Nephron (organoid): ENCODE measurements at regions not wholly inside any gene's neighbourhood (a gene's known extent, or its start where the extent isn't known, plus 50 kb on each side); places are given as distances from the start of the nearest gene placed in this dataset.
"Not testable (repeated sequence)": the region's sequence is repeated elsewhere in the genome, so short reads cannot be mapped to it uniquely, and the experiment has no call there.

Experiments
- H3K27ac Mint-ChIP-seq, 3 experiments: 2 replicates each; pipeline ENCODE4 v1.8.0; 2020; ENCODE audit warnings: mixed read lengths in 3 of 3, mild to moderate bottlenecking in 2 of 3, moderate library complexity in 1 of 3
- H3K27me3 Mint-ChIP-seq: 2 replicates; pipeline ENCODE4 v1.8.0; 2021; ENCODE audit warnings: low read depth, mild to moderate bottlenecking, moderate library complexity, mixed read lengths
- H3K36me3 Mint-ChIP-seq: 2 replicates; pipeline ENCODE4 v1.8.0; 2020; ENCODE audit warnings: low read depth, mixed read lengths
- H3K4me1 Mint-ChIP-seq: 2 replicates; pipeline ENCODE4 v1.8.0; 2020; ENCODE audit warnings: mixed read lengths
- H3K4me3 Mint-ChIP-seq, 3 experiments: 2 replicates each; pipeline ENCODE4 v1.8.0; 2020; ENCODE audit warnings: mild to moderate bottlenecking in 3 of 3, mixed read lengths in 3 of 3, moderate library complexity in 2 of 3
- H3K9me3 Mint-ChIP-seq: 2 replicates; pipeline ENCODE4 v1.8.0; 2020; ENCODE audit warnings: mixed read lengths
- CTCF ChIP-seq, 3 experiments: fragments of 200-600 bp; sonication (generic); IDR thresholded peaks; one replicate each; pipeline ENCODE4 v1.5.0; 2021; ENCODE audit warnings: antibody characterized with exemption in 3 of 3; ENCODE audit not compliant: unreplicated experiment in 3 of 3

- TF ChIP-seq CTCF (IDR thresholded peaks at IDR 0.05; ENCODE audit: unreplicated experiment in 3 of 3) = no peak
- peaks cover 10% of the 10 kb centered on the region for H3K9me3 Mint-ChIP-seq
- no peaks in the 10 kb centered on the region for H3K36me3 Mint-ChIP-seq
- H3K4me1 Mint-ChIP-seq = no peaks in the 10 kb centered on the region
- H3K27me3 Mint-ChIP-seq = no peaks in the 10 kb centered on the region
- no peak overlapping the region for H3K4me3 Mint-ChIP-seq
- H3K27ac Mint-ChIP-seq = no peak overlapping the region
These were observed 85.9 kb downstream of the ASMT start for GRCh38 chrX:1700757-1701156.

- not testable (repeated sequence) for H3K36me3 Mint-ChIP-seq, H3K9me3 Mint-ChIP-seq, H3K27ac Mint-ChIP-seq, H3K4me3 Mint-ChIP-seq, H3K4me1 Mint-ChIP-seq, H3K27me3 Mint-ChIP-seq
These were observed 86.6 kb downstream of the ASMT start for GRCh38 chrX:1701396-1701901.

GRCh38 chrX:1702142-1702541 is 87.3 kb downstream of the ASMT start:
- not testable (repeated sequence) for H3K9me3 Mint-ChIP-seq, H3K36me3 Mint-ChIP-seq, H3K27ac Mint-ChIP-seq, H3K4me1 Mint-ChIP-seq, H3K27me3 Mint-ChIP-seq, H3K4me3 Mint-ChIP-seq

GRCh38 chrX:1702557-1702956 is 87.7 kb downstream of the ASMT start:
- not testable (repeated sequence) for H3K36me3 Mint-ChIP-seq, H3K27me3 Mint-ChIP-seq, H3K4me3 Mint-ChIP-seq, H3K9me3 Mint-ChIP-seq, H3K27ac Mint-ChIP-seq, H3K4me1 Mint-ChIP-seq

GRCh38 chrX:1709277-1709676 is 94.4 kb downstream of the ASMT start:
- not testable (repeated sequence) for H3K4me3 Mint-ChIP-seq, H3K9me3 Mint-ChIP-seq, H3K27ac Mint-ChIP-seq, H3K4me1 Mint-ChIP-seq, H3K36me3 Mint-ChIP-seq, H3K27me3 Mint-ChIP-seq

- Mint-ChIP-seq H3K36me3 (no peaks in the 10 kb centered on the region), H3K9me3 (peaks cover 3% of the 10 kb centered on the region), H3K4me1 (peaks cover 4% of the 10 kb centered on the region), H3K4me3 (no peak overlapping the region), H3K27ac (no peak overlapping the region), H3K27me3 (peaks cover 3% of the 10 kb centered on the region)
- no peak for TF ChIP-seq CTCF (IDR thresholded peaks at IDR 0.05; ENCODE audit: unreplicated experiment in 3 of 3)
These were observed 98.4 kb downstream of the ASMT start for GRCh38 chrX:1713296-1713695.

GRCh38 chrX:1717373-1717772 is 102.5 kb downstream of the ASMT start:
- Mint-ChIP-seq H3K4me3 (no peak overlapping the region), H3K27me3 (peaks cover 3% of the 10 kb centered on the region), H3K27ac (peak overlapping the region in 1 of 3 experiments; percentile 10), H3K36me3 (no peaks in the 10 kb centered on the region), H3K4me1 (peaks cover 4% of the 10 kb centered on the region), H3K9me3 (peaks cover 5% of the 10 kb centered on the region)
- TF ChIP-seq CTCF (IDR thresholded peaks at IDR 0.05; ENCODE audit: unreplicated experiment in 3 of 3) = no peak

GRCh38 chrX:1719270-1719669 is 104.4 kb downstream of the ASMT start:
- H3K9me3 Mint-ChIP-seq = peaks cover 2% of the 10 kb centered on the region
- no peak overlapping the region for H3K27ac Mint-ChIP-seq
- H3K4me3 Mint-ChIP-seq = no peak overlapping the region
- TF ChIP-seq CTCF (IDR thresholded peaks at IDR 0.05; ENCODE audit: unreplicated experiment in 3 of 3) = no peak
- H3K27me3 Mint-ChIP-seq = no peaks in the 10 kb centered on the region
- no peaks in the 10 kb centered on the region for H3K36me3 Mint-ChIP-seq
- peaks cover 4% of the 10 kb centered on the region for H3K4me1 Mint-ChIP-seq
